Mesendoderm (in vitro differentiated cells): ENCODE measurements at regions not wholly inside any gene's neighbourhood (a gene's known extent, or its start where the extent isn't known, plus 50 kb on each side); places are given as distances from the start of the nearest gene placed in this dataset.
A peak's percentile ranks its signal among the peaks of the same experiment; 100 is the strongest.

ENCODE experiments used
- DNase-seq: peaks from one replicate; pipeline ENCODE4 v3.0.0; 2013
- H2AK5ac ChIP-seq: 2 replicates; pipeline ENCODE4 v1.6.1; 2013; ENCODE audit warnings: low read length, inconsistent platforms
- H2BK120ac ChIP-seq: 2 replicates; pipeline ENCODE4 v1.6.1; 2013; ENCODE audit warnings: low read depth, mild to moderate bottlenecking, low read length, moderate library complexity, mixed read lengths
- H2BK15ac ChIP-seq: replicated peaks from 2 replicates; pipeline ENCODE4 v1.6.1; 2013; ENCODE audit warnings: low read depth, mild to moderate bottlenecking, moderate library complexity
- H2BK5ac ChIP-seq: 2 replicates; pipeline ENCODE4 v1.6.1; 2013; ENCODE audit warnings: low read length, inconsistent platforms
- H3K18ac ChIP-seq: 2 replicates; pipeline ENCODE4 v1.6.1; 2013; ENCODE audit warnings: mild to moderate bottlenecking, low read length, mixed read lengths
- H3K23ac ChIP-seq: one replicate; pipeline ENCODE4 v1.6.1; 2013; ENCODE audit warnings: low read length
- H3K27ac ChIP-seq: 2 replicates; pipeline ENCODE4 v1.5.1; 2013; ENCODE audit warnings: low read depth, mild to moderate bottlenecking, inconsistent platforms, low read length, moderate library complexity
- H3K27me3 ChIP-seq: 2 replicates; pipeline ENCODE4 v1.6.1; 2013; ENCODE audit warnings: low read length, control low read depth, mild to moderate bottlenecking, inconsistent platforms; ENCODE audit not compliant: insufficient read depth, poor library complexity
- H3K36me3 ChIP-seq: 2 replicates; pipeline ENCODE4 v1.6.1; 2013; ENCODE audit warnings: low read length, inconsistent platforms; ENCODE audit not compliant: control insufficient read depth, insufficient read depth
- H3K4ac ChIP-seq: one replicate; pipeline ENCODE4 v1.6.1; 2013; ENCODE audit warnings: low read depth, mild to moderate bottlenecking, low read length, moderate library complexity
- H3K4me1 ChIP-seq: 2 replicates; pipeline ENCODE4 v1.6.1; 2013; ENCODE audit warnings: low read depth, low read length, inconsistent platforms; ENCODE audit not compliant: control insufficient read depth
- H3K4me2 ChIP-seq: 2 replicates; pipeline ENCODE4 v1.6.1; 2013; ENCODE audit warnings: low read length
- H3K4me3 ChIP-seq: 2 replicates; pipeline ENCODE4 v1.5.1; 2013; ENCODE audit warnings: mild to moderate bottlenecking, low read length
- H3K56ac ChIP-seq: one replicate; pipeline ENCODE4 v1.6.1; 2013; ENCODE audit warnings: low read length
- H3K79me1 ChIP-seq: 2 replicates; pipeline ENCODE4 v1.6.1; 2013; ENCODE audit warnings: low read length, inconsistent platforms
- H3K79me2 ChIP-seq: 2 replicates; pipeline ENCODE4 v1.6.1; 2013; ENCODE audit warnings: mild to moderate bottlenecking, low read length; ENCODE audit not compliant: control insufficient read depth, insufficient read depth
- H3K9ac ChIP-seq: 2 replicates; pipeline ENCODE4 v1.6.1; 2013; ENCODE audit warnings: low read length, inconsistent platforms
- H4K5ac ChIP-seq: one replicate; pipeline ENCODE4 v1.6.1; 2013; ENCODE audit warnings: low read length
- H4K8ac ChIP-seq: one replicate; pipeline ENCODE4 v1.6.1; 2013; ENCODE audit warnings: low read depth, mild to moderate bottlenecking, control low read depth, low read length, moderate library complexity
- WGBS: extraction: QIAGEN DNeasy Blood & Tissue Kit; methylation state at CpG from one replicate; pipeline ENCODE4 v1.1.7; 2013; ENCODE audit warnings: low lambda C conversion rate, missing lambda C conversion rate; ENCODE audit not compliant: insufficient coverage; ENCODE audit errors: extremely low coverage; 5-methylcytosine and 5-hydroxymethylcytosine counted together

- H2BK15ac ChIP-seq = no peak overlapping the region
- H2BK5ac ChIP-seq = no peak overlapping the region
- H4K8ac ChIP-seq = no peak overlapping the region
- H3K9ac ChIP-seq = no peak overlapping the region
- no peak overlapping the region for H3K23ac ChIP-seq
- H2BK120ac ChIP-seq = no peak overlapping the region
- H3K79me1 ChIP-seq = no peaks in the 10 kb centered on the region
- no peaks in the 10 kb centered on the region for H3K36me3 ChIP-seq
- no peak overlapping the region for H3K4ac ChIP-seq
- H4K5ac ChIP-seq = no peak overlapping the region
- peaks cover 5% of the 10 kb centered on the region for H3K4me1 ChIP-seq
- no peaks in the 10 kb centered on the region for H3K27me3 ChIP-seq
- no CpG with 5 or more reads among the region's 5 CpGs for WGBS
- H3K56ac ChIP-seq = no peak overlapping the region
- no peaks in the 10 kb centered on the region for H3K79me2 ChIP-seq
- no peak overlapping the region for H3K4me3 ChIP-seq
- DNase-seq = peak; percentile 18
- H3K27ac ChIP-seq = no peak overlapping the region
- H3K4me2 ChIP-seq = no peak overlapping the region
- no peak overlapping the region for H2AK5ac ChIP-seq
- H3K18ac ChIP-seq = peak overlapping the region; percentile 51
These were observed 380.3 kb upstream of the JARID2 start for GRCh38 chr6:14865531-14866100.

GRCh38 chr6:14867802-14868201 lies 378.1 kb upstream of the JARID2 start:
- Histone ChIP-seq H3K27ac (no peak overlapping the region), H3K79me2 (no peaks in the 10 kb centered on the region), H3K23ac (no peak overlapping the region), H3K36me3 (no peaks in the 10 kb centered on the region), H3K4me1 (no peaks in the 10 kb centered on the region), H2BK15ac (no peak overlapping the region), H2AK5ac (no peak overlapping the region), H3K9ac (no peak overlapping the region), H2BK120ac (no peak overlapping the region), H3K4me3 (no peak overlapping the region), H3K56ac (no peak overlapping the region), H2BK5ac (no peak overlapping the region), H3K4me2 (no peak overlapping the region), H3K4ac (peak overlapping the region; percentile 56), H3K79me1 (no peaks in the 10 kb centered on the region), H4K5ac (no peak overlapping the region), H3K18ac (no peak overlapping the region), H3K27me3 (no peaks in the 10 kb centered on the region), H4K8ac (no peak overlapping the region)
- no peak for DNase-seq
- no CpG with 5 or more reads among the region's 1 CpG for WGBS

GRCh38 chr6:14871221-14871620 lies 374.6 kb upstream of the JARID2 start:
- Histone ChIP-seq H3K56ac (no peak overlapping the region), H3K36me3 (no peaks in the 10 kb centered on the region), H4K8ac (no peak overlapping the region), H2AK5ac (no peak overlapping the region), H4K5ac (no peak overlapping the region), H3K4me2 (no peak overlapping the region), H3K23ac (no peak overlapping the region), H3K4me1 (no peaks in the 10 kb centered on the region), H2BK15ac (no peak overlapping the region), H3K4ac (peak overlapping the region; percentile 71), H3K79me1 (no peaks in the 10 kb centered on the region), H3K27ac (no peak overlapping the region), H3K4me3 (no peak overlapping the region), H2BK5ac (no peak overlapping the region), H3K79me2 (no peaks in the 10 kb centered on the region), H2BK120ac (no peak overlapping the region), H3K18ac (no peak overlapping the region), H3K27me3 (no peaks in the 10 kb centered on the region), H3K9ac (no peak overlapping the region)
- no peak for DNase-seq
- WGBS = no CpG with 5 or more reads among the region's 5 CpGs

GRCh38 chr6:14873101-14873500 lies 372.8 kb upstream of the JARID2 start:
- H3K56ac ChIP-seq = no peak overlapping the region
- no peaks in the 10 kb centered on the region for H3K27me3 ChIP-seq
- no peak overlapping the region for H3K9ac ChIP-seq
- DNase-seq = no peak
- H2BK5ac ChIP-seq = no peak overlapping the region
- no peak overlapping the region for H2BK15ac ChIP-seq
- no peak overlapping the region for H4K5ac ChIP-seq
- no peaks in the 10 kb centered on the region for H3K79me1 ChIP-seq
- no peak overlapping the region for H3K4ac ChIP-seq
- no peak overlapping the region for H3K4me2 ChIP-seq
- H3K4me1 ChIP-seq = no peaks in the 10 kb centered on the region
- H4K8ac ChIP-seq = no peak overlapping the region
- H3K36me3 ChIP-seq = no peaks in the 10 kb centered on the region
- H3K27ac ChIP-seq = no peak overlapping the region
- no peak overlapping the region for H3K4me3 ChIP-seq
- no peak overlapping the region for H3K18ac ChIP-seq
- no CpG with 5 or more reads among the region's 2 CpGs for WGBS
- H3K79me2 ChIP-seq = no peaks in the 10 kb centered on the region
- no peak overlapping the region for H3K23ac ChIP-seq
- no peak overlapping the region for H2AK5ac ChIP-seq
- H2BK120ac ChIP-seq = no peak overlapping the region

GRCh38 chr6:14873781-14874441 lies 372.0 kb upstream of the JARID2 start:
- no CpG with 5 or more reads among the region's 3 CpGs for WGBS
- H2BK5ac ChIP-seq = no peak overlapping the region
- no peak overlapping the region for H3K4me3 ChIP-seq

More at GRCh38 chr6:14873781-14874441, 372.0 kb upstream of the JARID2 start:
- Histone ChIP-seq H3K23ac (no peak overlapping the region), H3K27me3 (no peaks in the 10 kb centered on the region), H3K4me1 (no peaks in the 10 kb centered on the region), H3K4ac (no peak overlapping the region), H3K4me2 (no peak overlapping the region), H3K36me3 (no peaks in the 10 kb centered on the region), H3K79me1 (no peaks in the 10 kb centered on the region), H3K18ac (peak overlapping the region; percentile 53), H3K9ac (no peak overlapping the region), H3K79me2 (no peaks in the 10 kb centered on the region), H3K56ac (no peak overlapping the region), H4K5ac (no peak overlapping the region), H3K27ac (no peak overlapping the region), H2BK120ac (no peak overlapping the region), H2AK5ac (no peak overlapping the region), H4K8ac (no peak overlapping the region), H2BK15ac (no peak overlapping the region)
- DNase-seq = no peak
